Neural progenitor cell (in vitro differentiated cells): ENCODE measurements at regions not wholly inside any gene's neighbourhood (a gene's known extent, or its start where the extent isn't known, plus 50 kb on each side); places are given as distances from the start of the nearest gene placed in this dataset.

ENCODE experiments used
- DNase-seq: peaks from one replicate; pipeline ENCODE4 v3.0.0-alpha.2; 2016; ENCODE audit warnings: low spot score
- H2AFZ ChIP-seq: fragments of 200-600 bp; sonication (generic); replicated peaks from 2 replicates; pipeline ENCODE4 v1.6.1; 2016; ENCODE audit warnings: antibody characterized with exemption
- H3F3A ChIP-seq: fragments of 200-600 bp; sonication (generic); 2 replicates; pipeline ENCODE4 v1.6.1; 2016; ENCODE audit warnings: antibody characterized with exemption, low read depth
- H3K27ac ChIP-seq: fragments of 200-600 bp; sonication (generic); 2 replicates; pipeline ENCODE4 v1.5.1; 2016; ENCODE audit warnings: mild to moderate bottlenecking
- H3K27me3 ChIP-seq: fragments of 200-600 bp; sonication (generic); 2 replicates; pipeline ENCODE4 v1.6.1; 2016; ENCODE audit warnings: mild to moderate bottlenecking, moderate library complexity
- H3K36me3 ChIP-seq: fragments of 200-600 bp; sonication (generic); 2 replicates; pipeline ENCODE4 v1.5.1; 2016
- H3K4me1 ChIP-seq: fragments of 200-600 bp; sonication (generic); 2 replicates; pipeline ENCODE4 v1.6.1; 2016; ENCODE audit warnings: mixed run types
- H3K4me2 ChIP-seq: fragments of 200-600 bp; sonication (generic); 2 replicates; pipeline ENCODE4 v1.6.1; 2016
- H3K4me3 ChIP-seq: fragments of 200-600 bp; sonication (generic); 2 replicates; pipeline ENCODE4 v1.5.1; 2016
- H3K79me2 ChIP-seq: fragments of 200-600 bp; sonication (generic); 2 replicates; pipeline ENCODE4 v1.6.1; 2016; ENCODE audit warnings: low read depth
- H3K9ac ChIP-seq: fragments of 200-600 bp; sonication (generic); 2 replicates; pipeline ENCODE4 v1.6.1; 2016
- H3K9me3 ChIP-seq: fragments of 200-600 bp; sonication (generic); 2 replicates; pipeline ENCODE4 v1.5.1; 2016; ENCODE audit warnings: low read depth
- H4K20me1 ChIP-seq: fragments of 200-600 bp; sonication (generic); 2 replicates; pipeline ENCODE4 v1.6.1; 2016; ENCODE audit warnings: low read depth
- H3K27ac Mint-ChIP-seq: 3 replicates; pipeline ENCODE4 v1.8.0; 2021; ENCODE audit warnings: mixed read lengths
- H3K27me3 Mint-ChIP-seq: 2 replicates; pipeline ENCODE4 v1.8.0; 2022; ENCODE audit warnings: low read depth, mild to moderate bottlenecking, inconsistent platforms, moderate library complexity, mixed read lengths; ENCODE audit not compliant: insufficient read depth
- H3K36me3 Mint-ChIP-seq: 3 replicates; pipeline ENCODE4 v1.8.0; 2021; ENCODE audit warnings: mixed read lengths
- H3K4me1 Mint-ChIP-seq: 3 replicates; pipeline ENCODE4 v1.8.0; 2021; ENCODE audit warnings: mixed read lengths
- H3K4me3 Mint-ChIP-seq: 3 replicates; pipeline ENCODE4 v1.8.0; 2021; ENCODE audit warnings: mild to moderate bottlenecking, moderate library complexity, mixed read lengths
- H3K9me3 Mint-ChIP-seq: 3 replicates; pipeline ENCODE4 v1.8.0; 2020; ENCODE audit warnings: mixed read lengths
- CTCF ChIP-seq: fragments of 200-600 bp; sonication (generic); IDR thresholded peaks from 2 replicates; pipeline ENCODE4 v1.5.1; 2017; ENCODE audit warnings: antibody characterized with exemption, mild to moderate bottlenecking
- EZH2 ChIP-seq: fragments of 200-600 bp; sonication (generic); IDR thresholded peaks from 2 replicates; pipeline ENCODE4 v1.6.1; 2017; ENCODE audit warnings: antibody characterized with exemption, mild to moderate bottlenecking, moderate library complexity
- EZH2phosphoT487 ChIP-seq: fragments of 200-600 bp; sonication (generic); IDR thresholded peaks from 2 replicates; pipeline ENCODE4 v1.6.1; 2017; ENCODE audit warnings: antibody characterized with exemption

- H3K9me3 Mint-ChIP-seq: peaks cover 4% of the 10 kb centered on the region
- Histone ChIP-seq H2AFZ (no peak overlapping the region), H3K36me3 (no peaks in the 10 kb centered on the region), H3K27ac (no peak overlapping the region), H3F3A (no peaks in the 10 kb centered on the region), H3K4me1 (no peaks in the 10 kb centered on the region), H3K9ac (no peak overlapping the region), H3K4me3 (no peak overlapping the region), H3K79me2 (no peaks in the 10 kb centered on the region), H4K20me1 (no peaks in the 10 kb centered on the region), H3K9me3 (no peaks in the 10 kb centered on the region), H3K4me2 (no peak overlapping the region), H3K27me3 (no peaks in the 10 kb centered on the region)
- H3K36me3 Mint-ChIP-seq: no peaks in the 10 kb centered on the region
- H3K27ac Mint-ChIP-seq: no peak overlapping the region
- no peak for DNase-seq
- TF ChIP-seq CTCF (no peak), EZH2phosphoT487 (no peak), EZH2 (no peak)
- H3K4me1 Mint-ChIP-seq: peaks cover 3% of the 10 kb centered on the region
- H3K4me3 Mint-ChIP-seq: no peak overlapping the region
- H3K27me3 Mint-ChIP-seq: peaks cover 7% of the 10 kb centered on the region
These were observed 171.0 kb upstream of the SHH start for GRCh38 chr7:155983176-155983815.

- H3K36me3 Mint-ChIP-seq: no peaks in the 10 kb centered on the region
- peak overlapping the region; percentile 36 for H3K4me3 Mint-ChIP-seq
- no peak overlapping the region for H3K27ac Mint-ChIP-seq
- Histone ChIP-seq H3F3A (no peaks in the 10 kb centered on the region), H3K79me2 (no peaks in the 10 kb centered on the region), H3K4me1 (no peaks in the 10 kb centered on the region), H3K27me3 (no peaks in the 10 kb centered on the region), H3K4me2 (no peak overlapping the region), H3K36me3 (no peaks in the 10 kb centered on the region), H3K4me3 (no peak overlapping the region), H3K9ac (no peak overlapping the region), H4K20me1 (no peaks in the 10 kb centered on the region), H3K9me3 (no peaks in the 10 kb centered on the region), H2AFZ (no peak overlapping the region), H3K27ac (no peak overlapping the region)
- H3K9me3 Mint-ChIP-seq: peaks cover under 1% of the 10 kb centered on the region
- peaks cover 2% of the 10 kb centered on the region for H3K27me3 Mint-ChIP-seq
- TF ChIP-seq EZH2 (no peak), EZH2phosphoT487 (no peak)
- no peaks in the 10 kb centered on the region for H3K4me1 Mint-ChIP-seq
- no peak for DNase-seq
These were observed 169.4 kb upstream of the SHH start for GRCh38 chr7:155981703-155982102.

GRCh38 chr7:155980841-155981240 is 168.6 kb upstream of the SHH start:
- no peaks in the 10 kb centered on the region for H3K36me3 ChIP-seq
- DNase-seq: no peak
- H3K27ac ChIP-seq: no peak overlapping the region
- no peak overlapping the region for H3K9ac ChIP-seq
- H3K27ac Mint-ChIP-seq: no peak overlapping the region
- no peaks in the 10 kb centered on the region for H3K79me2 ChIP-seq
- H2AFZ ChIP-seq: no peak overlapping the region
- H3K9me3 ChIP-seq: no peaks in the 10 kb centered on the region
- H3K4me1 ChIP-seq: no peaks in the 10 kb centered on the region
- H3K27me3 Mint-ChIP-seq: peaks cover 2% of the 10 kb centered on the region
- no peak overlapping the region for H3K4me3 ChIP-seq
- no peak overlapping the region for H3K4me3 Mint-ChIP-seq
- TF ChIP-seq CTCF (no peak), EZH2 (no peak), EZH2phosphoT487 (no peak)
- H3K4me1 Mint-ChIP-seq: no peaks in the 10 kb centered on the region
- H3K9me3 Mint-ChIP-seq: no peaks in the 10 kb centered on the region
- no peaks in the 10 kb centered on the region for H3K36me3 Mint-ChIP-seq
- no peaks in the 10 kb centered on the region for H3F3A ChIP-seq
- H3K4me2 ChIP-seq: no peak overlapping the region
- no peaks in the 10 kb centered on the region for H4K20me1 ChIP-seq
- no peaks in the 10 kb centered on the region for H3K27me3 ChIP-seq

GRCh38 chr7:155979994-155980393 is 167.7 kb upstream of the SHH start:
- no peaks in the 10 kb centered on the region for H3K4me1 ChIP-seq
- no peaks in the 10 kb centered on the region for H3K36me3 ChIP-seq
- TF ChIP-seq EZH2phosphoT487 (no peak), CTCF (no peak), EZH2 (no peak)
- H3F3A ChIP-seq: no peaks in the 10 kb centered on the region
- Mint-ChIP-seq H3K27ac (no peak overlapping the region), H3K4me1 (no peaks in the 10 kb centered on the region), H3K27me3 (no peaks in the 10 kb centered on the region), H3K9me3 (no peaks in the 10 kb centered on the region), H3K4me3 (no peak overlapping the region), H3K36me3 (no peaks in the 10 kb centered on the region)
- no peaks in the 10 kb centered on the region for H3K79me2 ChIP-seq
- no peak overlapping the region for H3K4me3 ChIP-seq
- no peaks in the 10 kb centered on the region for H3K27me3 ChIP-seq
- no peak for DNase-seq
- no peak overlapping the region for H3K9ac ChIP-seq
- no peak overlapping the region for H2AFZ ChIP-seq
- no peaks in the 10 kb centered on the region for H3K9me3 ChIP-seq
- no peak overlapping the region for H3K4me2 ChIP-seq
- no peak overlapping the region for H3K27ac ChIP-seq
- no peaks in the 10 kb centered on the region for H4K20me1 ChIP-seq
